Uterus (tissue), 2 donors: ENCODE measurements at regions not wholly inside any gene's neighbourhood (a gene's known extent, or its start where the extent isn't known, plus 50 kb on each side); places are given as distances from the start of the nearest gene placed in this dataset.

ENCODE experiments used
- POLR2A ChIP-seq, 2 donors: fragments of 450-650 bp; IDR thresholded peaks; one replicate each; pipeline ENCODE4 v1.6.1; 2016; ENCODE audit warnings: antibody characterized with exemption in 2 of 2, mild to moderate bottlenecking in 1 of 2, moderate library complexity in 1 of 2
- TF ChIP-seq, protein P1 (sequence below), 4 experiments: fragments of 200-600 bp in 2 of 4; fragments of 450-650 bp in 2 of 4; sonication (generic) in 2 of 4; IDR thresholded peaks; one replicate each; pipeline ENCODE4 v1.5.1; 2016 to 2019; ENCODE audit warnings: antibody characterized with exemption in 4 of 4, mild to moderate bottlenecking in 2 of 4, moderate library complexity in 1 of 4

GRCh38 chr12:90091809-90092208 is 383.2 kb upstream of the ATP2B1 start:
- TF ChIP-seq, protein P1, sequence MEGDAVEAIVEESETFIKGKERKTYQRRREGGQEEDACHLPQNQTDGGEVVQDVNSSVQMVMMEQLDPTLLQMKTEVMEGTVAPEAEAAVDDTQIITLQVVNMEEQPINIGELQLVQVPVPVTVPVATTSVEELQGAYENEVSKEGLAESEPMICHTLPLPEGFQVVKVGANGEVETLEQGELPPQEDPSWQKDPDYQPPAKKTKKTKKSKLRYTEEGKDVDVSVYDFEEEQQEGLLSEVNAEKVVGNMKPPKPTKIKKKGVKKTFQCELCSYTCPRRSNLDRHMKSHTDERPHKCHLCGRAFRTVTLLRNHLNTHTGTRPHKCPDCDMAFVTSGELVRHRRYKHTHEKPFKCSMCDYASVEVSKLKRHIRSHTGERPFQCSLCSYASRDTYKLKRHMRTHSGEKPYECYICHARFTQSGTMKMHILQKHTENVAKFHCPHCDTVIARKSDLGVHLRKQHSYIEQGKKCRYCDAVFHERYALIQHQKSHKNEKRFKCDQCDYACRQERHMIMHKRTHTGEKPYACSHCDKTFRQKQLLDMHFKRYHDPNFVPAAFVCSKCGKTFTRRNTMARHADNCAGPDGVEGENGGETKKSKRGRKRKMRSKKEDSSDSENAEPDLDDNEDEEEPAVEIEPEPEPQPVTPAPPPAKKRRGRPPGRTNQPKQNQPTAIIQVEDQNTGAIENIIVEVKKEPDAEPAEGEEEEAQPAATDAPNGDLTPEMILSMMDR (IDR thresholded peaks at IDR 0.05): no peak
- TF ChIP-seq POLR2A (IDR thresholded peaks at IDR 0.05): no peak
